ENCODE measurements at regions not wholly inside any gene's neighbourhood (a gene's known extent, or its start where the extent isn't known, plus 50 kb on each side); places are given as distances from the start of the nearest gene placed in this dataset.

- TF ChIP-seq POLR2AphosphoS5 (IDR thresholded peaks at IDR 0.05; ENCODE audit: borderline replicate concordance, low read depth, low read length) (no peak), EZH2 (IDR thresholded peaks at IDR 0.05) (no peak)
Observed at GRCh38 chr21:15298306-15298705, 233.5 kb upstream of the NRIP1 start.

Measured in SK-N-MC (cell line).